GM21576 (cell line): ENCODE measurements at regions not wholly inside any gene's neighbourhood (a gene's known extent, or its start where the extent isn't known, plus 50 kb on each side); places are given as distances from the start of the nearest gene placed in this dataset.
A peak's percentile ranks its signal among the peaks of the same experiment; 100 is the strongest.

ENCODE experiments used
- ATAC-seq: cut with Tn5 transposase; IDR thresholded peaks from one replicate; pipeline ENCODE4 v1.9.1; 2021; ENCODE audit warnings: mild to moderate bottlenecking, moderate library complexity; ENCODE audit not compliant: unreplicated experiment

- ATAC-seq: no peak
Measured at GRCh38 chr13:31049833-31050232, 111.9 kb downstream of the HSPH1 start.

- ATAC-seq: no peak
Measured at GRCh38 chr13:31049083-31049482, 112.6 kb downstream of the HSPH1 start.

GRCh38 chr13:31048521-31048920 is 113.2 kb downstream of the HSPH1 start:
- ATAC-seq: no peak

- ATAC-seq: no peak
Measured at GRCh38 chr13:31046711-31047279, 114.3 kb downstream of the TEX26 start.

- no peak for ATAC-seq
Measured at GRCh38 chr13:31045286-31046081, 113.0 kb downstream of the TEX26 start.

GRCh38 chr13:31044364-31045285 is 112.2 kb downstream of the TEX26 start:
- ATAC-seq: peak; percentile 83

- no peak for ATAC-seq
Measured at GRCh38 chr13:31043957-31044356, 111.5 kb downstream of the TEX26 start.

- no peak for ATAC-seq
Measured at GRCh38 chr13:31042481-31043165, 110.2 kb downstream of the TEX26 start.

- ATAC-seq: no peak
Measured at GRCh38 chr13:31042049-31042448, 109.6 kb downstream of the TEX26 start.

- peak; percentile 71 for ATAC-seq
Measured at GRCh38 chr13:31038834-31039552, 106.5 kb downstream of the TEX26 start.

- ATAC-seq: no peak
Measured at GRCh38 chr13:31037874-31038500, 105.5 kb downstream of the TEX26 start.

GRCh38 chr13:31036731-31037695 is 104.6 kb downstream of the TEX26 start:
- no peak for ATAC-seq

- ATAC-seq: no peak
Measured at GRCh38 chr13:31035185-31035965, 102.9 kb downstream of the TEX26 start.

- ATAC-seq: no peak
Measured at GRCh38 chr13:31032528-31033113, 100.2 kb downstream of the TEX26 start.

- no peak for ATAC-seq
Measured at GRCh38 chr13:31031482-31031881, 99.0 kb downstream of the TEX26 start.

GRCh38 chr13:31029102-31029501 is 96.6 kb downstream of the TEX26 start:
- ATAC-seq: no peak

- no peak for ATAC-seq
Measured at GRCh38 chr13:31027136-31027535, 94.7 kb downstream of the TEX26 start.
